HCT116 (cell line): ENCODE measurements at regions not wholly inside any gene's neighbourhood (a gene's known extent, or its start where the extent isn't known, plus 50 kb on each side); places are given as distances from the start of the nearest gene placed in this dataset.
"Not testable (repeated sequence)": the region's sequence is repeated elsewhere in the genome, so short reads cannot be mapped to it uniquely, and the experiment has no call there.

ENCODE experiments used
- ATAC-seq: fragments of 200-7000 bp; cut with Tn5 transposase; 2 replicates; pipeline ENCODE4 v1.9.1; 2020; ENCODE audit warnings: mild to moderate bottlenecking, moderate library complexity
- BruUV-seq: library from RNA; stranded (reverse); fragments of 400-500 nt; replicated peaks from 2 replicates; lab custom pipeline; 2021; lab: Mats Ljungman, UMichigan
- CTCF ChIA-PET: fragments of 300-600 bp; sonication (Branson Sonifier 250); formaldehyde crosslinking; loops from one replicate; lab custom pipeline; 2021; ENCODE audit warnings: antibody characterized with exemption; lab: Charles Lee
- POLR2A ChIA-PET: fragments of 300-600, 350-600 bp; sonication (Branson Sonifier 250); formaldehyde crosslinking; loops from one replicate; lab custom pipeline; 2021; ENCODE audit warnings: antibody characterized with exemption; lab: Charles Lee
- RAD21 ChIA-PET, 2 experiments: fragments of 300-600 bp; sonication (Branson Sonifier 250); formaldehyde crosslinking; loops; one replicate each; lab custom pipeline; 2023; ENCODE audit warnings: low total read pairs in 2 of 2; ENCODE audit not compliant: uncharacterized antibody in 2 of 2, unreplicated experiment in 2 of 2, low non-redundant PET in 1 of 2; lab: Charles Lee
- DNase-seq: peaks from one replicate; pipeline ENCODE4 v3.0.0-alpha.2; 2010; ENCODE audit warnings: low read depth, low spot score
- H2AFZ ChIP-seq: fragments of 200-600 bp; shearing (Covaris generic), sonication (generic); 2 replicates; pipeline ENCODE4 v1.6.1; 2017; ENCODE audit warnings: low read depth, mixed run types, mixed read lengths, antibody characterized with exemption, low read length; ENCODE audit not compliant: poor library complexity, severe bottlenecking
- H3K27ac ChIP-seq: 2 replicates; pipeline ENCODE4 v1.5.1; 2012; ENCODE audit warnings: low read depth, low read length
- H3K27me3 ChIP-seq: fragments of 200-600 bp; sonication (generic); 2 replicates; pipeline ENCODE4 v1.6.1; 2016; ENCODE audit warnings: mixed run types, low read length, mixed read lengths; ENCODE audit not compliant: insufficient read depth
- H3K36me3 ChIP-seq, 2 experiments: fragments of 200-500 bp in 1 of 2; fragments of 200-600 bp in 1 of 2; sonication (Bioruptor generic) in 1 of 2; sonication (generic) in 1 of 2; 2 replicates each; pipeline versions ENCODE4 v1.5.1 to v1.6.1; 2014 to 2016; ENCODE audit warnings: low read length in 2 of 2, inconsistent platforms in 1 of 2, mixed read lengths in 1 of 2, mixed run types in 1 of 2; ENCODE audit not compliant: insufficient read depth in 2 of 2, control insufficient read depth in 1 of 2
- H3K4me1 ChIP-seq, 2 experiments: fragments of 200-600 bp in 1 of 2; sonication (generic) in 1 of 2; 2 replicates each; pipeline versions ENCODE4 v1.5.1 to v1.6.1; 2012 to 2017; ENCODE audit warnings: low read length in 2 of 2, inconsistent platforms in 1 of 2, mild to moderate bottlenecking in 1 of 2, mixed read lengths in 1 of 2, mixed run types in 1 of 2, moderate library complexity in 1 of 2; ENCODE audit not compliant: insufficient read depth in 2 of 2, control insufficient read depth in 1 of 2
- H3K4me2 ChIP-seq: fragments of 200-600 bp; sonication (generic); 2 replicates; pipeline ENCODE4 v1.6.1; 2017; ENCODE audit warnings: mixed run types, low read length, mixed read lengths
- H3K4me3 ChIP-seq, 2 experiments: fragments of 200-600 bp in 1 of 2; sonication (generic) in 1 of 2; replicated peaks in 1 of 2; 2 replicates each; pipeline ENCODE4 v1.5.1; 2011 to 2016; ENCODE audit warnings: low read length in 2 of 2, control low read depth in 1 of 2, low read depth in 1 of 2, mild to moderate bottlenecking in 1 of 2, mixed read lengths in 1 of 2, mixed run types in 1 of 2
- H3K79me2 ChIP-seq: fragments of 200-600 bp; sonication (generic); 2 replicates; pipeline ENCODE4 v1.6.1; 2017; ENCODE audit warnings: mild to moderate bottlenecking, mixed run types, low read length, moderate library complexity, mixed read lengths; ENCODE audit not compliant: insufficient read depth
- H3K9ac ChIP-seq: fragments of 200-600 bp; sonication (generic); 2 replicates; pipeline ENCODE4 v1.6.1; 2016; ENCODE audit warnings: low read length, mixed read lengths
- H3K9me2 ChIP-seq: fragments of 200-600 bp; sonication (generic), shearing (Covaris generic); 2 replicates; pipeline ENCODE4 v1.6.1; 2017; ENCODE audit warnings: mixed run types, mild to moderate bottlenecking, moderate library complexity; ENCODE audit not compliant: insufficient read depth
- H3K9me3 ChIP-seq, 2 experiments: fragments of 200-500 bp in 1 of 2; fragments of 200-600 bp in 1 of 2; sonication (Bioruptor generic) in 1 of 2; sonication (generic) in 1 of 2; 2 replicates each; pipeline ENCODE4 v1.6.1; 2014 to 2017; ENCODE audit warnings: low read length in 2 of 2, mixed read lengths in 2 of 2, inconsistent platforms in 1 of 2, low read depth in 1 of 2, mild to moderate bottlenecking in 1 of 2, mixed run types in 1 of 2, moderate library complexity in 1 of 2; ENCODE audit not compliant: control insufficient read depth in 1 of 2, insufficient read depth in 1 of 2
- H4K20me1 ChIP-seq: fragments of 200-600 bp; sonication (generic), shearing (Covaris generic); 2 replicates; pipeline ENCODE4 v1.6.1; 2017; ENCODE audit warnings: mixed run types, mild to moderate bottlenecking, moderate library complexity; ENCODE audit not compliant: insufficient read depth
- EZH2phosphoT487 ChIP-seq: fragments of 200-600 bp; IDR thresholded peaks from 2 replicates; pipeline ENCODE4 v1.6.1; 2018; ENCODE audit warnings: antibody characterized with exemption, borderline replicate concordance
- POLR2A ChIP-seq: IDR thresholded peaks from 2 replicates; pipeline ENCODE4 v1.7.0; 2011; ENCODE audit warnings: borderline replicate concordance; ENCODE audit not compliant: insufficient read depth, insufficient read length; ENCODE audit errors: extremely low read depth
- YY1 ChIP-seq: IDR thresholded peaks from 2 replicates; pipeline ENCODE4 v1.6.1; 2011; ENCODE audit warnings: low read length, low read depth, moderate library complexity, mild to moderate bottlenecking; ENCODE audit not compliant: insufficient replicate concordance; ENCODE audit errors: extremely low read depth
- ZFX ChIP-seq: fragments of 450-650 bp; IDR thresholded peaks from 2 replicates; pipeline ENCODE4 v1.6.1; 2017
- ZNF274 ChIP-seq: fragments of 200-500 bp; sonication (Bioruptor generic); IDR thresholded peaks from 2 replicates; pipeline ENCODE4 v1.6.1; 2014; ENCODE audit warnings: mild to moderate bottlenecking, low read depth, low read length, inconsistent platforms
- intact Hi-C: fragments of 100-400 bp; cut with micrococcal nuclease; formaldehyde crosslinking; loops from 2 replicates; pipeline ENCODE4 v1.10.0; 2022
- TF ChIP-seq, protein P1 (sequence below): IDR thresholded peaks from 2 replicates; pipeline ENCODE4 v1.6.1; 2011; ENCODE audit warnings: mild to moderate bottlenecking, low read length, moderate library complexity; ENCODE audit not compliant: insufficient replicate concordance; ENCODE audit errors: extremely low read depth

DNA sequence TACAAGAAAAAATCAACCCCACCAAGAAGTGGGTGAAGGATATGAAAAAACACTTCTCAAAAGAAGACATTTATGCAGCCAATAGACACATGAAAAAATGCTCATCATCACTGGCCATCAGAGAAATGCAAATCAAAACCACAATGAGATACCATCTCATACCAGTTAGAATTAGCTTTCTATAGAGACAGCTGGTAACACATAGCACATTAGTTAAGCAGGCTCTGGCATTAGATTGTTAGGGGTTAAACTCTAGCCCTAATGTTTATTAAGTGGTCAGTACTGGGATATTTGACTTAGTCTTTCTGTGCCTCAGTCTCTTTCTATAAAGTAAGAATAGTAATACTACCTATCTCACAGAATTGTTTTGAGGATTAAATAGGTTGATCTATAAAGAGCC lies 65.2 kb upstream of the TGFBR2 start:
- BruUV-seq, H3K9ac ChIP-seq, ATAC-seq, H3K79me2 ChIP-seq, H2AFZ ChIP-seq, H3K9me3 ChIP-seq, H3K4me2 ChIP-seq, H3K4me3 ChIP-seq, CTCF ChIA-PET, RAD21 ChIA-PET, POLR2A ChIA-PET, H4K20me1 ChIP-seq, DNase-seq, H3K27ac ChIP-seq, H3K9me2 ChIP-seq, H3K36me3 ChIP-seq, intact Hi-C loops, H3K27me3 ChIP-seq: not testable (repeated sequence)
- peaks cover 21 to 35% of the 10 kb centered on the region in 2 experiments for H3K4me1 ChIP-seq

DNA sequence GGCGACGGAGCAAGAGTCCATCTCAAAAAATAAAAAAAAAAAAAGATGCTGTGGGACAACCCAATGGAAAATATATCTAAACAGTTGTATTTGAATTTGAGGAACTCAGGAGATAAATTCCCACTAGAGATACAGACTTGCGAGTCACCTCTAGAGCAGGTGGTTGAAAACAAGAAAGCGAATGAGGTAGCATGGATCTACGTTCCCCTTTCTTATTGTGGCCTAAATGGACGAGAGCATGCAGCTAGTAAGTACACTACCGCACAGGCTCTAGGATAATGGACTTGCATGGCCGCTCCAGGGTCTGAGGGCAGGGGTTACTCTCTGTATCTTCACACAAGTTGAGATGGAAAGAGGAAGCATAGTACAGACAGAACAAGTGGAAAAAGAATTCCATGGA lies 63.5 kb upstream of the TGFBR2 start:
- Histone ChIP-seq H3K4me2 (no peak overlapping the region), H3K4me3 (no peak overlapping the region), H3K4me1 (peaks cover 21 to 34% of the 10 kb centered on the region in 2 experiments), H3K9me2 (no peaks in the 10 kb centered on the region), H3K9me3 (no peaks in the 10 kb centered on the region), H3K36me3 (no peaks in the 10 kb centered on the region), H3K79me2 (no peaks in the 10 kb centered on the region), H4K20me1 (no peaks in the 10 kb centered on the region), H2AFZ (no peak overlapping the region), H3K27me3 (no peaks in the 10 kb centered on the region), H3K27ac (no peak overlapping the region), H3K9ac (no peak overlapping the region)
- intact Hi-C loops = no loop called here
- no TSS peak for BruUV-seq
- ChIA-PET CTCF (no interaction called here), RAD21 (no interaction called here), POLR2A (no interaction called here)
- no peak for ATAC-seq
- no peak for DNase-seq
- TF ChIP-seq EZH2phosphoT487 = no peak
- no peak for TF ChIP-seq ZNF274
- TF ChIP-seq POLR2A = no peak
- TF ChIP-seq YY1 = no peak
- TF ChIP-seq, protein P1, sequence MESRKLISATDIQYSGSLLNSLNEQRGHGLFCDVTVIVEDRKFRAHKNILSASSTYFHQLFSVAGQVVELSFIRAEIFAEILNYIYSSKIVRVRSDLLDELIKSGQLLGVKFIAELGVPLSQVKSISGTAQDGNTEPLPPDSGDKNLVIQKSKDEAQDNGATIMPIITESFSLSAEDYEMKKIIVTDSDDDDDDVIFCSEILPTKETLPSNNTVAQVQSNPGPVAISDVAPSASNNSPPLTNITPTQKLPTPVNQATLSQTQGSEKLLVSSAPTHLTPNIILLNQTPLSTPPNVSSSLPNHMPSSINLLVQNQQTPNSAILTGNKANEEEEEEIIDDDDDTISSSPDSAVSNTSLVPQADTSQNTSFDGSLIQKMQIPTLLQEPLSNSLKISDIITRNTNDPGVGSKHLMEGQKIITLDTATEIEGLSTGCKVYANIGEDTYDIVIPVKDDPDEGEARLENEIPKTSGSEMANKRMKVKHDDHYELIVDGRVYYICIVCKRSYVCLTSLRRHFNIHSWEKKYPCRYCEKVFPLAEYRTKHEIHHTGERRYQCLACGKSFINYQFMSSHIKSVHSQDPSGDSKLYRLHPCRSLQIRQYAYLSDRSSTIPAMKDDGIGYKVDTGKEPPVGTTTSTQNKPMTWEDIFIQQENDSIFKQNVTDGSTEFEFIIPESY = no peak
- TF ChIP-seq ZFX = no peak
